WTC11 (cell line): ENCODE measurements at regions not wholly inside any gene's neighbourhood (a gene's known extent, or its start where the extent isn't known, plus 50 kb on each side); places are given as distances from the start of the nearest gene placed in this dataset.

Experiments
- ATAC-seq: fragments of 200-7000 bp; cut with Tn5 transposase; 2 replicates; pipeline ENCODE4 v1.10.0; 2021; ENCODE audit warnings: mild to moderate bottlenecking, moderate library complexity
- CTCF ChIA-PET: fragments of 300-600 bp; sonication (Branson Sonifier 250); formaldehyde crosslinking; loops from one replicate; lab custom pipeline; 2021; ENCODE audit warnings: antibody characterized with exemption; lab: Charles Lee
- POLR2A ChIA-PET: fragments of 350-600 bp; sonication (Branson Sonifier 250); formaldehyde crosslinking; loops from one replicate; lab custom pipeline; 2021; ENCODE audit warnings: antibody characterized with exemption; lab: Charles Lee
- DNase-seq: peaks from one replicate; pipeline ENCODE4 v3.0.0; 2021; ENCODE audit warnings: low spot score
- H3K27ac Mint-ChIP-seq: 2 replicates; pipeline ENCODE4 v1.8.0; 2021; ENCODE audit warnings: mixed read lengths
- H3K27me3 Mint-ChIP-seq: 2 replicates; pipeline ENCODE4 v1.8.0; 2021; ENCODE audit warnings: low read depth, mild to moderate bottlenecking, moderate library complexity, mixed read lengths
- H3K36me3 Mint-ChIP-seq: 2 replicates; pipeline ENCODE4 v1.8.0; 2021; ENCODE audit warnings: mixed read lengths
- H3K4me1 Mint-ChIP-seq: 2 replicates; pipeline ENCODE4 v1.8.0; 2022; ENCODE audit warnings: mixed read lengths
- H3K4me3 Mint-ChIP-seq: 2 replicates; pipeline ENCODE4 v1.8.0; 2021; ENCODE audit warnings: mild to moderate bottlenecking, moderate library complexity, mixed read lengths
- H3K9me3 Mint-ChIP-seq: 2 replicates; pipeline ENCODE4 v1.8.0; 2021; ENCODE audit warnings: mixed read lengths
- ATF1 ChIP-seq: sonication (generic); formaldehyde crosslinking; IDR thresholded peaks from 2 replicates; pipeline ENCODE4 v1.8.1; 2023; ENCODE audit warnings: mild to moderate bottlenecking, moderate library complexity, missing genetic modification reagents
- CTCF ChIP-seq: fragments of 200-600 bp; IDR thresholded peaks from 2 replicates; pipeline ENCODE4 v1.8.0; 2022; ENCODE audit warnings: antibody characterized with exemption
- ETV6 ChIP-seq: sonication (generic); formaldehyde crosslinking; IDR thresholded peaks from 2 replicates; pipeline ENCODE4 v1.8.1; 2022; ENCODE audit warnings: mild to moderate bottlenecking, missing genetic modification reagents
- FOXK1 ChIP-seq: sonication (generic); formaldehyde crosslinking; IDR thresholded peaks from 2 replicates; pipeline ENCODE4 v1.8.0; 2022; ENCODE audit warnings: mild to moderate bottlenecking, moderate library complexity, missing genetic modification reagents
- GTF2I ChIP-seq: fragments of 250-450 bp; sonication (Bioruptor Pico); conservative IDR thresholded peaks from 2 replicates; pipeline ENCODE4 v1.4.0; 2021; ENCODE audit warnings: mild to moderate bottlenecking
- HMGXB4 ChIP-seq: sonication (generic); formaldehyde crosslinking; IDR thresholded peaks from 2 replicates; pipeline ENCODE4 v1.8.1; 2023; ENCODE audit warnings: mild to moderate bottlenecking, moderate library complexity, missing genetic modification reagents
- KAT7 ChIP-seq: sonication (generic); formaldehyde crosslinking; IDR thresholded peaks from 2 replicates; pipeline ENCODE4 v1.8.1; 2023; ENCODE audit warnings: missing genetic modification reagents, mild to moderate bottlenecking, borderline replicate concordance
- MLX ChIP-seq: sonication (generic); formaldehyde crosslinking; IDR thresholded peaks from 2 replicates; pipeline ENCODE4 v1.8.1; 2023; ENCODE audit warnings: mild to moderate bottlenecking, missing genetic modification reagents, moderate library complexity
- NR2C2 ChIP-seq: sonication (generic); formaldehyde crosslinking; IDR thresholded peaks from 2 replicates; pipeline ENCODE4 v1.8.0; 2022; ENCODE audit warnings: mild to moderate bottlenecking, missing genetic modification reagents
- NR3C1 ChIP-seq: sonication (generic); formaldehyde crosslinking; conservative IDR thresholded peaks from 2 replicates; pipeline ENCODE4 v1.8.1; 2023; ENCODE audit warnings: low read depth, mild to moderate bottlenecking, missing genetic modification reagents
- ZNF121 ChIP-seq: sonication (generic); formaldehyde crosslinking; IDR thresholded peaks from 2 replicates; pipeline ENCODE4 v1.8.0; 2023; ENCODE audit warnings: missing genetic modification reagents
- ZNF317 ChIP-seq: sonication (generic); formaldehyde crosslinking; IDR thresholded peaks from 2 replicates; pipeline ENCODE4 v1.8.1; 2023; ENCODE audit warnings: low read depth, mild to moderate bottlenecking, moderate library complexity, missing genetic modification reagents, borderline replicate concordance
- ZNF425 ChIP-seq: fragments of 250-450 bp; sonication (Bioruptor Pico); conservative IDR thresholded peaks from 2 replicates; pipeline ENCODE4 v1.9.0; 2021; ENCODE audit warnings: mild to moderate bottlenecking
- ZNF512 ChIP-seq: sonication (generic); formaldehyde crosslinking; IDR thresholded peaks from 2 replicates; pipeline ENCODE4 v1.8.1; 2022; ENCODE audit warnings: missing genetic modification reagents, borderline replicate concordance
- ZNF532 ChIP-seq: fragments of 250-450 bp; sonication (Bioruptor Pico); IDR thresholded peaks from 2 replicates; pipeline ENCODE4 v1.9.0; 2021; ENCODE audit warnings: mild to moderate bottlenecking, borderline replicate concordance
- ZNF671 ChIP-seq: fragments of 250-450 bp; sonication (Bioruptor Pico); IDR thresholded peaks from 2 replicates; pipeline ENCODE4 v1.8.0; 2021; ENCODE audit warnings: mild to moderate bottlenecking

- Mint-ChIP-seq H3K27ac (no peak overlapping the region), H3K4me1 (peaks cover 23% of the 10 kb centered on the region), H3K36me3 (no peaks in the 10 kb centered on the region), H3K4me3 (no peak overlapping the region), H3K9me3 (no peaks in the 10 kb centered on the region), H3K27me3 (no peaks in the 10 kb centered on the region)
- ChIA-PET CTCF (no interaction called here), POLR2A (no interaction called here)
- ATAC-seq (no peak), DNase-seq (no peak)
- TF ChIP-seq MLX (CRISPR knock-in tag) (no peak), FOXK1 (no peak), KAT7 (no peak), ZNF121 (no peak), ZNF425 (CRISPR knock-in tag) (no peak), ZNF317 (CRISPR knock-in tag) (no peak), ZNF671 (no peak), ETV6 (no peak), NR2C2 (CRISPR knock-in tag) (no peak), CTCF (no peak), ATF1 (CRISPR knock-in tag) (no peak), NR3C1 (CRISPR knock-in tag) (no peak), GTF2I (CRISPR knock-in tag) (no peak), HMGXB4 (CRISPR knock-in tag) (no peak), ZNF512 (CRISPR knock-in tag) (no peak), ZNF532 (CRISPR knock-in tag) (no peak)
Observed at GRCh38 chr21:15359251-15359650, 294.5 kb upstream of the NRIP1 start.
